NCI-H187 treated with DMSO at 0.1 percent for 48 hours (cell line): ENCODE measurements at regions not wholly inside any gene's neighbourhood (a gene's known extent, or its start where the extent isn't known, plus 50 kb on each side); places are given as distances from the start of the nearest gene placed in this dataset.
"Not testable (repeated sequence)": the region's sequence is repeated elsewhere in the genome, so short reads cannot be mapped to it uniquely, and the experiment has no call there.

Source experiments
- DNase-seq: peaks from one replicate; lab custom pipeline; 2025; lab: John Stamatoyannopoulos, UW

DNA sequence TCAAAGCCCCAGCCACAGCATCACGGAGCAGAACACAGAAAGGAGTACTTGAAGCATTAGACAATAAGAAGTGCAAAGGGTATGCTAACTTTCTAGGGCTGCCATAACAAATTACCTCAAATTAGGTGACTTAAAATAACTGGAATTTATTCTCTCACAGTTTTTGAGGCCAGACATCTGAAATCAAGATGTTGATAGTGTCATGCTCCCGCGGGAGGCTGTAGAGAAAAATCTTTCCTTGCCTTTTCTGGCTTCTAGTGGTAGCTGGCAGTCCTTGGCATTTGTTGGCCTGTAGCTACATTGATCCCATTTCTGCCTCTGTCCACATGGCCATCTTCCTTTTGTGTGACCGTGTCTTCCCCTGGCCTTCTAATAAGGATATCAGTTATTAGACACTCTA lies 51.9 kb upstream of the SPDL1 start:
- no peak for DNase-seq

DNA sequence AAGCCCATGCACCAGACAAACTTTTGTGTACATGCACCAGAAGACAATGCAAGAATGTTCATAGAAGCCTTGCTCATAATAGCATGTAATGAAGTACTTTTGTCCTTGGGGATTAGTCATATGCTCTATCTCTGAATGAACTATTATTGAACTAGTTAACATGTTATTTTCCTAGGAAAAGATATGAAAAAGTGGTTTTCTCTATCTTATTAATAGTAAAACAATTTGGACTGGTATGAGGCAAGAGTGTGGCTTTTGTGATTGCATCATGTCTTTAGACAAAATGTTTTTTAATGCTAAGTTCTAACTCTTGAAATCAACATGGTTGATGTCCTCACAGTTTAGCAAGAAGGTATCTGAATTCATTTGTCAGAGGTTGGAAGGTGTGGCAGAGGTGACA lies 55.7 kb upstream of the SPDL1 start:
- no peak for DNase-seq

DNA sequence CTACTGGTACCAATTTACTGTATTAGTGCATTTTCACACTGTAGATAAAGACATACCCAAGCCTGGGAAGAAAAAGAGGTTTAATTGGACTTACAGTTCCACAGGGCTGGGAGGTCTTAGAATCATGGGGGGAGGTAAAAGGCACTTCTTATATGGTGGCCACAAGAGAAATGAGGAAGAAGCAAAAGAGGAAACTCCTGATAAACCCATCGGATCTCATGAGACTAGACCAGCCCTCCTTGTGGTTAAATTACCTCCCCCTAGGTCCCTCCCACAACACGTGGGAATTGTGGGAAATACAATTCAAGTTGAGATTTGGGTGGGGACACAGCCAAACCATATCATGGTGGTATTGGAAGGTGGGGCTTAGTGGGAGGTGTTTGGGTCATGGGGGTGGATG lies 56.5 kb upstream of the SPDL1 start:
- no peak for DNase-seq

DNA sequence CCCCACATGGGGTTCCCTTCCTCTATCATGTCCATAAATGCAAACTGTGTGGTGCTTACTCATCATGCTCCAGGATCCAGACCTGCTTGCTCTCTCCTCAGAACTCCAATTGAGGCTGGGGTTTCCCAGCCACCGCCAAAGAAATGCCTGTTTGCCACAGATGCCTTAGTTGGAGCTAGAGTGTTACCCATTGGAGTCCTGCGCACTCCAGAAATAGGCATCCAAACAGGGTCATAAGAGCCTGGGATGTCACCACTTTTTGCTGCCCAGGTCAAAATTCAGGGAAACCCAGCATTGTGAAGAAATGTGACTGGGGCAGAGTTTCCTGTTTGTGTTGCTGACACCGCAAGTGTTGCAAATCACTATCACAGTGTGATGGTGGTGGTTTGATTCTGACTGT lies 60.7 kb upstream of the SPDL1 start:
- DNase-seq, result no peak

DNA sequence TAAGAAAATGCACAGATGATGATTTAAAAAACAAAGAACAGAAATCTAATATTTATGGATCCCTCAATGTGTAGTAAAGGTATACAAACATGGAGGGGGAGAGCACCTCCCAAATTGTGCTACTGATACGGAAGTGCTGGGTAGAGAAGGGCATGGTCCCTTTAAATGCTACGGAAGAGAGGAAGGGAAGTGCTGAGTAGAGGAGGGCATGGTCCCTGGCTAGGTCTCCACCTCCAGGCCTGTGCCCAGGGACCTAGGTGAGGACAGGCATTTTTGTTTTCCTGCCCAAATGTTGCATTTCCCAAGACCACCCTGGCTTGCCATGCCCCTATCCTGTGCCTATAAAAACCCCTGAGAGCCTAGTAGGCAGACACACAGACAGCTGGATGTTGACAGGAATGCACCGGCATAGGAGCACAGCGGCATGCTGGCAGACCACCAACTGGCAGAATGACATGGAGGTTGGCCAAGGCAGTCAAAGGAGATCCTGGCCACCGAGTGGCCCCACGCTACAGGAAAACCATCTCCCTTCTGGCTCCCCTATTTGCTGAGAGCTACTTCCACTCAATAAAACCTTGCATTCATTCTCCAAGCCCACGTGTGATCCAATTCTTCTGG lies 62.1 kb upstream of the SPDL1 start:
- DNase-seq, result no peak

DNA sequence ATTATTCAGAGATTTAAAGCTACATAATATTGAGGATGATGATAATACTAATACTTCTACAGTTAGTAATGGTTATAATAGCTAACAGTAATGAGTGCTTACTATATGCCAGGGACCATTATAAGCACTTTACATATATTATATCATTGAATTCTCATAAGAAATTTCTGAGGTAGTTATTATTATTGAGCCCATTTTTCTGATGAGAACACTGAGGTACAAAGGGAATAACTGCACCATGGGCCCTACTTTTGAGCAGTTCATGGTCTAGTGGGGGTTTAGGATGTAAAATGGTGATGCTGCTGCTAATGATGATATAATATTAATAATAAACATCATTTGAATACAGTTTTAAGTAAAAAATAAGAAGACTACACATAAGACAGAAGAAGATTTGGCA lies 64.2 kb upstream of the SPDL1 start:
- DNase-seq, result no peak

DNA sequence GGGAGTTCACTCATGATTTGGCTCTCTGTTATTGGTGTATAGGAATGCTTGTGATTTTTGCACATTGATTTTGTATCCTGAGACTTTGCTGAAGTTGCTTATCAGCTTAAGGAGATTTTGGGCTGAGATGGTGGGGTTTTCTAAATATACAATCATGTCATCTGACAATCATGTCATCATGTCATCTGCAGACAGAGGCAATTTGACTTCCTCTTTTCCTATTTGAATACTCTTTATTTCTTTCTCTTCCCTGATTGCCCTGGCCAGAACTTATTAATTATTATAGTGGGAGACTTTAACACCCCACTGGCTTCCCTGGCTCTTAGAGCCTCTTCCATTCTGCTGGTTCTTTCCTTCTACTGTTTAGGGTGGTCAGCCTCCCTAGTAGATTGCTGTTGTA lies 64.8 kb upstream of the SPDL1 start:
- not testable (repeated sequence) for DNase-seq

DNA sequence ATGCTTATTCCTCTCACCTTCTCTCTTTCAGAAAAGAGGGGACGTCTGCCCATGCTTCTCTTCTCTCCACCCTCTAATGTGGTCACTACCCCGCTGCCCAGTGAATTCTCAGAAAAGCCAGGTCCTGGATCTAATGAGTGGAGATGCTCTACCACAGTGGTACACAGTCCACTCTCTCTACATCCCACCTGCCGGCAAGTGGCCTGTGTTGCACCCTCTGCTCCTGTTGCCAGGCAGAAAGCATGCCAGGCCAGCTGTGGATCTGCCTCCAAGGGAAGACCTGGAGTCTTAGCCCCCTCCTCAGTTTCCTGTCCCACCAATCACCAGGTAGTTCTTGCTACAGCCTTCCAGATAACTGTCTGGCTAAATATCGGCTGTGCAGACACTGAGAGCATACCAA lies 71.2 kb upstream of the SPDL1 start:
- no peak for DNase-seq

DNA sequence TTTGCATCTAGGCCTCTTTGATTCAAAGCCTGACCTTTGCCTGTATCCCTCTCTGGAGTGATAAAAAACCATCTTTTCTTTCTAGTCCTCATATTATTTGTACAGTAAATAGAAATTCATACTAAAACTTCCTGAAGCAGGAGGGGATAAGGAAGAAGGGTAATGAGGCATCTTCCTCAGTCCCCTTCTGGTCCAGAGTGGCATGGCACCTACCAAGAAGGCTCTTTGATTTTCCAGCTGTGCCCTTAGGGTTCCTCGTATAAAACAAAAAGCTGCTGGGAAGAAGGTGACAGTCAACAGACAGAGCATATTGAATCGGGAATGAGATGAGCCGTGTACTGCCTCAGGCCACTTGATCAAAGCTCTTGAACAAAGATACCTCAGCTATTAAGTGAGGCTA lies 71.9 kb upstream of the SPDL1 start:
- DNase-seq, result no peak

DNA sequence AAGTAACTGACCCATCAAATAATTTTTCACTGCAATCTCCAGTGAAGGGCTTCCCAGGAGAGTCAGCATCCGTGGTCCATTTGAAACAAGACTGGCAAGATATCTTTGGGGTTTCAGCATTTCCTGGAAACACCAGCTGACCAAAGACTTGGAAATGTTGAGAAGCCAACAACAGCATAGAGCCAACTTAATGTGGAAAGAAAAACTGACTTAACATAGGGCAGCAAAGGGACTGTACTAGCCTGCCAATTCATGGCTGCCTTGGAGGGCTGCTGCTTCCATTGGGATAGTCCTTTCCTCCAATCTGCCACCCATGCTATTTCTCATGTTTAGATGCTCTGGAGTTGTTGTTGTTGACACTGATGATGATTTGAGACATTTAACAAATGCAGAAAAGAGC lies 76.5 kb upstream of the SPDL1 start:
- DNase-seq, result no peak

DNA sequence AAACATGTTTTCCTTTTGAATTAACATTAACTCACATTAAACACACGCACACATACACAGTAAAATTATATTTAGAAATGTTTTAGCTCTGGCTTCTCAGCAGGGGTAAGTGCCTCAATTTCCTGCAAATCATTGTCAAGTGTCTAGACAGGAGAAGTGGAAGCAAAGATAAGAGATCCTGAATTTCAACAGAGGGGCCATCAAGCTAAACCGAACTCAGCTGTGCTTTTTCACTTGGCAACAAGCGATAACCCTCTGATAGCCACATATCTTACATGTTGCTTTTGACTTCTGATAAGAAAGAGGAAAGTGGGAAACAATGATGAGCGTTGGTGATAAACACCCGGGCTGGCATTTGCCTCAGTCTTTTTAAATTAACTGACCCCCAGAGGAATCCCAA lies 79.7 kb upstream of the SPDL1 start:
- DNase-seq, result no peak

DNA sequence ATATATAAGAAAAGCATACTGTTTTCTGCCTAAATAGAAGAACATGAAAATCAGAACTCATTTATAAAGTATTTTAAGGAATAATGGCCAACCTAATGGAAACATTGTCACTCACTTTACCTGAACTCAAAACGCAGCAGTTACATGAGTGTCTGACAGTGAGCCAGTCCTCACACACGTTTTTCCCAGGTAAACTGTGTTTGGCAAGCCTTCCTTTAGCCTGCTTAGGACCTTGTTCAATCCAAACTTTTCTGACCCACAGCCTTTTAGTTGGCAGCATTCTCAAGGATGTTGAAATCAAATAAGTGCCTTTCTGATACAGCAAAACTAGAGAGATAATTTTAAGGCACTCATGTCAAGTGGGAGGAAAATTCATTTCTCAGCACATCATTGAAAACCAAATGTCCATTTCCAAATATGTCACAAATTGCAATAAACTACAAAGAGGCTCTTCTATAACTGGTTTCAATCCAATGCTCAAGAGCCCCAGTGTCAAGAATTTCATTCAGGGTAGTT lies 83.5 kb upstream of the SPDL1 start:
- no peak for DNase-seq

DNA sequence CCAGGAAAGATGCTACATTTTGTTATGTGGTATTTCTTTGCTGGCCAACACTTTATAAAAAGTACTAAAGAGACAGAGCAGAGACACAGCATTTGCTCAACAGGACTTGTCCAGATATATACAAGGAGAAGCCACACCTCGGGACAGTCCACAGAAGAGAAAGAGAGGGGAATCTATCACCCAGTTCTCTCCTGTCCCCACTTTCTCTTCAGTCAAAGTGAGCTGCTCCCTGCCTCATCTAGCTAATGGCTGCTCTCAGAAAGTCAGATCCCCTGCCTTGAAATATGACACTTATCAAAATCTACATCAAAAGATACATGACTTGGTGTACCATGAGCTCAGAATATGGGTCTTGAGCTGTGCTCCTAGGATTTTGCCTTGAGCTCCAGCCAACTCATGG lies 86.7 kb upstream of the SPDL1 start:
- DNase-seq, result no peak

DNA sequence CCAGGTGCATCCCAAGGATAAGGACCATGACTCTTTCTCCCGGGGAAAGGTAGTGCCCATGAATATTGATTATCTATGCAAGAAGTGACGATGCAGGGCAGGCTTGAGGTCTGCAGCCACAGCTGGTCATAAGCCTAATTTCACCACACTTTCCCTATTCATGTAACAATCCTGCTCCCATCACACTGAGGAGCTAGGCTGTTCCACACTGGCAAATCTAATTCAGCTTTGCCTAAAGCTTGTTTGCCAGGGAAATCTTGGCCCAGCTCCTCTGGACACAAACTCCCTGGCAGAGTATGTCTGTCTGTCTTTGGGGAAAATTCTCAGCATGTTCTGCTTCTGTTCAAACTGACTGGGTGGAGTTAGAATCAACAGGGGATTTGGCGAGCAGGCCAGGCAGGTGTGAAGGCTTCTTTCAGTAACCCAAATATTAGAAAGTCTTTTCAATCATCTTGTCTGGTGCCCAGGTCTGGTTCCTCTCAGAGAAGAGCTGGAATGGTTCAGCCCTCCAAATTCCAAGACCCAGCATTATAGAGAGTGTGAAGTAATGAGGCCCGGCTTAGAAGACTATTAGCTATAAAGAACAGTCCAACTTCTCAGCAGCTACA lies 88.5 kb upstream of the SPDL1 start:
- no peak for DNase-seq

DNA sequence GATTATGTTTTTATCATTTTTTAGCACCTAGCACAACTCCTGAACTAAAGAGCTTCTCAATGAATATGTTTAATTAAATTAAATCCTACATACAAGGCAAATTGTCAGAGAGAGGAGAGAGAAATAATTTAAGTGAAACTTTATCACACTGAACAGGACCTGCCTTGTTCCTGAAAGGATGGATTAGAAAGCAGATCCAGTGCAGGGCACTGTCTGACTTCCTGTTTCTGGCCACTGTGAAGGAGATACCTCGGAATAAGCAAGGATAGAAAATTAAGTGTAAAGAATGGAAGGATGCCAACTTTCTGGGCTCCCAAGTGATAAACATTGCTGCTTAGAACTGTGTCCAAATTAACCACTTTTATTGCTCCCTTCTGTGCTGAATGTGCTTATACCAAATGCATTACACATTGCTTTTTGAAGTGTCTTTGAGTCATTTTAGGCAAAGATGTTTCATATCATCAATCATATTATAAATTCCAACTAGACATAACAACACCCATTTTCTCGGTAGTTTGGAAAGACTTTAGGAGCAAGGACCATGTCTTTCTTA lies 89.1 kb upstream of the SPDL1 start:
- DNase-seq, result no peak

DNA sequence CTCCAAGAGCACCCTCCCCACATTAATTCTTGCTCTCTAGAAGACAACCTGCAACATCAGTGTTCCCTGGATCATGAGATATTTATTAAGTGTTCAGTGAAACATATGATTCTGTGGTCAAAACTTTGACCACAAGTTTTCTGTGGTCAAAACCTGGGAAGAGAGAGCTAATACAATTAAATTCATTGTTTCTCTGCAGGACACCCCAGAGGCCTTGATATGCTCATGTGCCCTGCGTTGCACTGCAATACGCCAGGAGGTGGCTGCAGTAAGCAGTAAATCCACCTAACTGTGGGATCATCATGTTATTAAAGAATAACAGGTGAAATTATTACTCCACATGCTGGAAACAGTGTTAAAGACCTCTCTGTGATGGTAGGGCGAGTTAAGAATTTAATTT lies 109.3 kb upstream of the SPDL1 start:
- no peak for DNase-seq

DNA sequence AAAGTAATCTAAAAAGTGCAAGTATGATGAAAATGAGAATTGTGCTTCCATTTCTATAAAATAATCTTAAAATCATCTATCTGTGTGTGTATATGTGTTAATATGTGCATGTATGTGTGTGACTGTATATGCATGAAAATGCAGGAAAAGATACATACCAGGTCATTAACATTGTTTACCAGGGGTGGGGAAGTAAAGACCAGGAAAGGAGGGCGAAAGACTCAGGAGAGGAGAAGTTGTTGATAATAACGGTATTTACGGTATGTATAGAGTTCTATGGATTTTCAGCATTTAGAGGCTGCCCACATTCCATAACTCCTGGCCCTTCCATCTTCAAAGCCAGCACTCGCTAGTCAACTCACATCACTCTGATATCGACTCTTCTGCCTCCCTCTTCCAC lies 111.0 kb upstream of the SPDL1 start:
- DNase-seq, result no peak

DNA sequence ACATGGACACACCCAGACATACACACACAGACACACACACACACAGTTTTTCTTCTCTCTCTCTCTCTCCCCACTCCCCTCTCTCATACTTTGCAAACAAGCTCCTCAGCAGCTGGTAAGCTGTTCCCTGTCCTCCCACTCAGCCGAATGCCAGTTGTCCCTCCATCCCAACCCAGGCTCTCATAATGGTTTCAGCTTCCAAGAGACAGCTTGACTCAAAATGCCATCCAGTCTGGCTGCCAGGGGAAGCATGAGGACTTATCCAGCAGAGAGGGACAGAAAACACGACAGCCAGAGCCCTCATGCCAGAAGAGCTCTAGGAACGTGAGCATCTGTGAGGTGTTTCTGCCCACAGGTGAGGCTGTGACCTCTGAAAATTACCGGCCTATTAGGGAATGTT lies 112.6 kb upstream of the SPDL1 start:
- no peak for DNase-seq

DNA sequence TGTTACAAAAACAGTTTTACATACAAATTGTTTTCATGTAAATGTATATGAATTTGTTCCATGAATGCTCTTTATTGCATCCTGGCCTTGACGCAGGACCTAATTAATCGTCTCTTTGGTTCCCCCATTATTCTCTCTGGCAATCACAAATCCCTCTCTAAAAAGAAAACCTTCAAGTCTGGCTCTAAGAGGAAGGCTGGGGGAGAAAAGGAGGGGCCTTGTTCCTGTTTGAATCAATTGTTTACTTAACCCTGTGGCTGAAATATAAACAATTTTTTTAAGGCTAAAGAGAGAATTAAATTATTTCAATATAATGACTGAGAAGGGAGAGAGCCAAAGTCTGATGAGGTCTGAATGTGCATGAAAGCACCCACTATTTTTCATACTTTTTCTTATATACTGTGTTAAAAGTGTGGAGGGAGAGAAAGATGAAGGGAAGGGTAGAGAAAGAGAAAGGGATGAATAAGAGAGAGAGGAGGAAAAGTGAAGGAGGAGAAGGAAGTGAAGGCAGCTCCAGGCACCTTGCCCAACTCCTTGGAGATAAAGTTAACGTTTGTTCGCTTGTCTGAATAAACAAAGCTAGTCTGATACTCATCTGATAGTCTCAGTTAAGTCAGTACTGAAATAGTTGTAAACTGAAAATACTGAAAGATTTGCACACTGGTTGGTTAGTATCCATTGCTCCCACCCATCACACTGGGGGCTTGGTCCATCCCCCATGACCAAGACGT lies 116.4 kb upstream of the SPDL1 start:
- DNase-seq, result no peak

DNA sequence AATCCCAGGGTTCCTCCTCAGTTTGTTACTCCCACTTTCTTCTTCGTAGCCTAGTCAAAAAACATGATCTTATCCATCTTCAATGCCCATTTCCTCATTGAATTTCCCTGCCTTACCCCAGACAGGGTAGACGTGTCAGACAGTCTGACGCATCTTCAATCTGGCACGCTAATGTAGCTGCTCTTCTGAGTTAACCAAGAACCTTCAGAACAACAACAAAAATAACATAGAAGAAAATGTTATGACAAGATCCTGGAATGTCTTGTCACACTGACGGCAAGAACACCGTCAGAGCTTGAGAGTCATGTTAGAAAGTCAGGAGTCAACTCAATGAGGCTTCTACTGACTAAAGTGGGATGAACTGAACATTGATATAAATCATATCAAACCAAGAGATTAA lies 122.7 kb upstream of the SPDL1 start:
- DNase-seq, result no peak

DNA sequence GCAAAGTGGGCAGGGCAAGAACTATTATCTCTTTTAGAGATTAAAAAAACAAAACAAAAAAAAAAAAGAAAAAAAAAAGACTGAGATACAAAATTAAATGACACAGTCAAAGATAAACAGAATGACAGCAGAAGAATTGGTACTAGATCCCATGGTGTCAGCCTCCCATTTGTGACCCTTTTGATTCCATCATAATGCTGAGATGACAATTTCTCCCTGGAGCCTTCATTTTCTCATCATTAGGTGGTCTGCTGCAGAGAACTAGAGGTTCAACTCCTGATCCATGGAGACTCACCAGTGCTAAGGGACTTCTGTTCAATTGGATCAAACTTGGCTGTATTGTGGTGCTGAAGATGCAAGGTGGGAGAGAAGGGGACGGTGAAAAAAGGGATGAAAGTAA lies 123.5 kb upstream of the SPDL1 start:
- no peak for DNase-seq

DNA sequence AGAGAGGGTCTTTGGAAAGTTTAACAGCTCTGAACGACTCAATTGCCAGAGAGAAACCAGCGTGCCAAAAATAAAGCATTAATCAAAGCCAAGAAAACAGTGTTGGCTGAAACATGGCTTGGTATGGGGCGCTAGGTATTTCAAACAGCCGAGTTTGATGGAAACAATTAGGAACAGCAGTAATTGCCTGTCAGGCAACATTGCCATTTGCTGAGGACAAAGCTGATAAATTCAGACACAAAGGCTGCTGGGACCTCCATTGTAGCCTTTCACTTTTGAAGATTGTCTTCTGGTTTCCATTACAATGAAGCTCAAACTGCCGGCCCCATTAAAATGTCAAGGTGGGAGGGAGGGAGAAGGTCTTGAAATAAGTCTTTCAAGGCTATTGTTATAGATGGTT lies 125.4 kb upstream of the SPDL1 start:
- no peak for DNase-seq

DNA sequence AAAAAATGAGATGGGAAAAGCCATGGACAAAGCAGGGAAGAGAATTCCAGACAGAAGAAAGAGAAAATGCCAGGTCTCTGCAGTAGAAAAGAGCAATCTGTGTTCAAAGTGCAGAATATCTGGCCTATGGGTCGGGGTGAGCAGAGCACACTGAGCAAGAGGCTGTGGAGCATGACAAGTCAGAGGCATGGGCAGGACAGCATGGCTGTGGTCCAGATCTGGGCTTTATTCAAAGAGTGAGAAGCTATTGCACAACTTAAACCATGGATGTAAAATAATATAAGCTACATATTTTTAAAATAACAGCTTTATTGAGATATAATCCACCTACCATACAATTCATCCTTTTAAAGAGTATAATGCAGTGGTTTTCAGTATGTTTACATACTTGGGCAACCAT lies 133.1 kb upstream of the SPDL1 start:
- DNase-seq, result no peak
